ENCODE measurements at regions not wholly inside any gene's neighbourhood (a gene's known extent, or its start where the extent isn't known, plus 50 kb on each side); places are given as distances from the start of the nearest gene placed in this dataset.
A peak's percentile ranks its signal among the peaks of the same experiment; 100 is the strongest.

GRCh38 chr18:76593843-76594242 is 98.8 kb upstream of the ZNF516 start (continued):
- TF ChIP-seq REST (tag by site-specific recombination; IDR thresholded peaks at IDR 0.05) (no peak), ZNF792 (tag by site-specific recombination; IDR thresholded peaks at IDR 0.05) (no peak), ZNF621 (tag by site-specific recombination; IDR thresholded peaks at IDR 0.05) (no peak), PRDM1 (tag by site-specific recombination; IDR thresholded peaks at IDR 0.05) (no peak)

- Histone ChIP-seq H3K36me3 (ENCODE audit: control insufficient read depth in 2 of 2, insufficient read depth in 1 of 2, low read length in 2 of 2) (no peaks in the 10 kb centered on the region), H3K4me3 (ENCODE audit: low read depth, low read length) (no peak overlapping the region), H3K9me3 (ENCODE audit: control insufficient read depth, insufficient read depth, low read depth, low read length) (no peaks in the 10 kb centered on the region), H3K4me1 (ENCODE audit: control insufficient read depth, insufficient read depth, low read length) (peaks cover 2% of the 10 kb centered on the region; the same call in 1 of the 2 replicates), H3K27ac (ENCODE audit: extremely low read depth, low read depth, low read length) (no peak overlapping the region)
- ChIA-PET CTCF (interaction anchor here (0.6 to 1.2 kb wide), 2 partner anchors 34 to 194 kb away, joined by 3 to 6 read pairs; no protein-coding TSS in a partner anchor), POLR2A (interaction anchor here (0.6 kb wide), 1 partner anchor 36 kb away, joined by 3 read pairs; no protein-coding TSS in a partner anchor)
- TF ChIP-seq ZSCAN23 (tag by site-specific recombination; IDR thresholded peaks at IDR 0.05) = no peak
- no peak for TF ChIP-seq TRIM28 (IDR thresholded peaks at IDR 0.05; ENCODE audit: borderline replicate concordance, low read length)
- TF ChIP-seq ZBTB20 (tag by site-specific recombination; IDR thresholded peaks at IDR 0.05) = peak; percentile 85
- no peak for TF ChIP-seq ZNF837 (tag by site-specific recombination; IDR thresholded peaks at IDR 0.05)
- TF ChIP-seq BCL6B (tag by site-specific recombination; IDR thresholded peaks at IDR 0.05) = no peak
Measured at GRCh38 chr18:76592981-76593381, 97.9 kb upstream of the ZNF516 start.

- POLR2A ChIA-PET = no interaction called here
- Histone ChIP-seq H3K27ac (ENCODE audit: extremely low read depth, low read depth, low read length) (no peak overlapping the region), H3K9me3 (ENCODE audit: control insufficient read depth, insufficient read depth, low read depth, low read length) (no peaks in the 10 kb centered on the region), H3K4me1 (ENCODE audit: control insufficient read depth, insufficient read depth, low read length) (peaks cover 2% of the 10 kb centered on the region; the same call in 1 of the 2 replicates), H3K4me3 (ENCODE audit: low read depth, low read length) (no peak overlapping the region), H3K36me3 (ENCODE audit: control insufficient read depth in 2 of 2, insufficient read depth in 1 of 2, low read length in 2 of 2) (no peaks in the 10 kb centered on the region)
- CTCF ChIA-PET = interaction anchor here (0.5 to 0.6 kb wide), 2 partner anchors 22 to 95 kb away, joined by 3 to 4 read pairs; no protein-coding TSS in a partner anchor
- TF ChIP-seq ZBTB21 (tag by site-specific recombination; IDR thresholded peaks at IDR 0.05) = no peak
- no peak for TF ChIP-seq PRDM10 (tag by site-specific recombination; IDR thresholded peaks at IDR 0.05)
- no peak for TF ChIP-seq ZFP37 (tag by site-specific recombination; IDR thresholded peaks at IDR 0.05)
- TF ChIP-seq ZNF426 (tag by site-specific recombination; IDR thresholded peaks at IDR 0.05) = no peak
- no peak for TF ChIP-seq ZNF404 (tag by site-specific recombination; IDR thresholded peaks at IDR 0.05)
- TF ChIP-seq MYNN (tag by site-specific recombination; IDR thresholded peaks at IDR 0.05; ENCODE audit: borderline replicate concordance) = no peak
- TF ChIP-seq ZNF10 (tag by site-specific recombination; IDR thresholded peaks at IDR 0.05) = no peak
- no peak for TF ChIP-seq ZNF529 (tag by site-specific recombination; IDR thresholded peaks at IDR 0.05; ENCODE audit: insufficient replicate concordance)
- TF ChIP-seq ZNF280D (tag by site-specific recombination; IDR thresholded peaks at IDR 0.05) = no peak
- TF ChIP-seq ZNF335 (tag by site-specific recombination; conservative IDR thresholded peaks at IDR 0.05) = no peak
- no peak for TF ChIP-seq ZFP41 (tag by site-specific recombination; IDR thresholded peaks at IDR 0.05; ENCODE audit: borderline replicate concordance)
- TF ChIP-seq ZNF311 (tag by site-specific recombination; IDR thresholded peaks at IDR 0.05; ENCODE audit: borderline replicate concordance) = no peak
- TF ChIP-seq ZNF157 (tag by site-specific recombination; IDR thresholded peaks at IDR 0.05) = no peak
Measured at GRCh38 chr18:76592096-76592495, 97.1 kb upstream of the ZNF516 start.

All from HEK293 (cell line).